K562 (cell line): ENCODE measurements at regions not wholly inside any gene's neighbourhood (a gene's known extent, or its start where the extent isn't known, plus 50 kb on each side); places are given as distances from the start of the nearest gene placed in this dataset.

Source experiments
- HNRNPUL1 ChIP-seq: fragments of 200-400 bp; formaldehyde crosslinking; IDR thresholded peaks from 2 replicates; pipeline ENCODE4 v1.6.1; 2017; ENCODE audit warnings: low read length
- TEAD1 ChIP-seq, 2 experiments: fragments of 450-650 bp in 1 of 2; sonication (generic) in 1 of 2; formaldehyde crosslinking; IDR thresholded peaks; 2 replicates each; pipeline versions ENCODE4 v1.4.0 to v1.8.0; 2020 to 2022; ENCODE audit warnings: mild to moderate bottlenecking in 2 of 2, missing genetic modification reagents in 1 of 2
- ZC3H4 ChIP-seq: sonication (generic); formaldehyde crosslinking; IDR thresholded peaks from 2 replicates; pipeline ENCODE4 v1.9.0; 2021; ENCODE audit warnings: missing genetic modification reagents, borderline replicate concordance
- ZNF77 ChIP-seq: fragments of 250-450 bp; sonication (Bioruptor Pico); IDR thresholded peaks from 2 replicates; pipeline ENCODE4 v1.5.0; 2020
- TF ChIP-seq, protein P1 (sequence below): fragments of 250-450 bp; sonication (Bioruptor Pico); IDR thresholded peaks from 2 replicates; pipeline ENCODE4 v1.8.0; 2021; ENCODE audit warnings: moderate library complexity, mild to moderate bottlenecking, inconsistent platforms
- TF ChIP-seq, protein P2 (sequence below), 2 experiments: fragments of 450-650 bp; IDR thresholded peaks; 2 replicates each; pipeline ENCODE4 v1.6.1; 2018; ENCODE audit warnings: mild to moderate bottlenecking in 2 of 2, low read depth in 1 of 2; ENCODE audit not compliant: partially characterized antibody in 2 of 2
- TF ChIP-seq, protein P3 (sequence below): fragments of 450-650 bp; formaldehyde crosslinking; IDR thresholded peaks from 2 replicates; pipeline ENCODE4 v1.4.0; 2020; ENCODE audit warnings: mild to moderate bottlenecking, moderate library complexity

DNA sequence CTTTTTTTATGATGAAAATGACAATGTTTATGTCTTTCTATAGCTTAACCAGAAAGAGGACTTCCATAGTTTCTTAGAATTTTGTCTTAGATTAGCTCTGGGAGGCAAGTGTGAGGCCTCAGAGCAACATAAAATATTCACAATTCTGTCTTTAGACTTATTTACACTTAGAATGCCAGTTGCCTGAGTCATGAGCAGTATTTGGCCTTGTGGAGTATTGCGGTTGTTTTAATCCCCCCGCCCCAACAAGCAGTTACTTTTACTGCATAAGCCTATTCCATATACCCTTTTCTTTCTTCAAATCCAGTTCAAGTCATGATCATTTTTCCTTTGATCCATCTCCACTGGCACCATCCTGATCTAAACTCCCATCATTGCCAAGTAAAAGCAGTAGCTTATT, 198.0 kb upstream of the EGFLAM start (continued):
- TF ChIP-seq, protein P1, sequence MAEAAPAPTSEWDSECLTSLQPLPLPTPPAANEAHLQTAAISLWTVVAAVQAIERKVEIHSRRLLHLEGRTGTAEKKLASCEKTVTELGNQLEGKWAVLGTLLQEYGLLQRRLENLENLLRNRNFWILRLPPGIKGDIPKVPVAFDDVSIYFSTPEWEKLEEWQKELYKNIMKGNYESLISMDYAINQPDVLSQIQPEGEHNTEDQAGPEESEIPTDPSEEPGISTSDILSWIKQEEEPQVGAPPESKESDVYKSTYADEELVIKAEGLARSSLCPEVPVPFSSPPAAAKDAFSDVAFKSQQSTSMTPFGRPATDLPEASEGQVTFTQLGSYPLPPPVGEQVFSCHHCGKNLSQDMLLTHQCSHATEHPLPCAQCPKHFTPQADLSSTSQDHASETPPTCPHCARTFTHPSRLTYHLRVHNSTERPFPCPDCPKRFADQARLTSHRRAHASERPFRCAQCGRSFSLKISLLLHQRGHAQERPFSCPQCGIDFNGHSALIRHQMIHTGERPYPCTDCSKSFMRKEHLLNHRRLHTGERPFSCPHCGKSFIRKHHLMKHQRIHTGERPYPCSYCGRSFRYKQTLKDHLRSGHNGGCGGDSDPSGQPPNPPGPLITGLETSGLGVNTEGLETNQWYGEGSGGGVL: no peak
- TF ChIP-seq ZNF77 (CRISPR knock-in tag) (no peak), HNRNPUL1 (no peak), ZC3H4 (CRISPR knock-in tag) (no peak), TEAD1 (CRISPR knock-in tag; IDR thresholded peaks at IDR 0.05) (no peak)
- TF ChIP-seq, protein P2, sequence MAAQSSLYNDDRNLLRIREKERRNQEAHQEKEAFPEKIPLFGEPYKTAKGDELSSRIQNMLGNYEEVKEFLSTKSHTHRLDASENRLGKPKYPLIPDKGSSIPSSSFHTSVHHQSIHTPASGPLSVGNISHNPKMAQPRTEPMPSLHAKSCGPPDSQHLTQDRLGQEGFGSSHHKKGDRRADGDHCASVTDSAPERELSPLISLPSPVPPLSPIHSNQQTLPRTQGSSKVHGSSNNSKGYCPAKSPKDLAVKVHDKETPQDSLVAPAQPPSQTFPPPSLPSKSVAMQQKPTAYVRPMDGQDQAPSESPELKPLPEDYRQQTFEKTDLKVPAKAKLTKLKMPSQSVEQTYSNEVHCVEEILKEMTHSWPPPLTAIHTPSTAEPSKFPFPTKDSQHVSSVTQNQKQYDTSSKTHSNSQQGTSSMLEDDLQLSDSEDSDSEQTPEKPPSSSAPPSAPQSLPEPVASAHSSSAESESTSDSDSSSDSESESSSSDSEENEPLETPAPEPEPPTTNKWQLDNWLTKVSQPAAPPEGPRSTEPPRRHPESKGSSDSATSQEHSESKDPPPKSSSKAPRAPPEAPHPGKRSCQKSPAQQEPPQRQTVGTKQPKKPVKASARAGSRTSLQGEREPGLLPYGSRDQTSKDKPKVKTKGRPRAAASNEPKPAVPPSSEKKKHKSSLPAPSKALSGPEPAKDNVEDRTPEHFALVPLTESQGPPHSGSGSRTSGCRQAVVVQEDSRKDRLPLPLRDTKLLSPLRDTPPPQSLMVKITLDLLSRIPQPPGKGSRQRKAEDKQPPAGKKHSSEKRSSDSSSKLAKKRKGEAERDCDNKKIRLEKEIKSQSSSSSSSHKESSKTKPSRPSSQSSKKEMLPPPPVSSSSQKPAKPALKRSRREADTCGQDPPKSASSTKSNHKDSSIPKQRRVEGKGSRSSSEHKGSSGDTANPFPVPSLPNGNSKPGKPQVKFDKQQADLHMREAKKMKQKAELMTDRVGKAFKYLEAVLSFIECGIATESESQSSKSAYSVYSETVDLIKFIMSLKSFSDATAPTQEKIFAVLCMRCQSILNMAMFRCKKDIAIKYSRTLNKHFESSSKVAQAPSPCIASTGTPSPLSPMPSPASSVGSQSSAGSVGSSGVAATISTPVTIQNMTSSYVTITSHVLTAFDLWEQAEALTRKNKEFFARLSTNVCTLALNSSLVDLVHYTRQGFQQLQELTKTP (IDR thresholded peaks at IDR 0.05; ENCODE audit: low read depth in 1 of 2, partially characterized antibody in 2 of 2): no peak
- TF ChIP-seq, protein P3, sequence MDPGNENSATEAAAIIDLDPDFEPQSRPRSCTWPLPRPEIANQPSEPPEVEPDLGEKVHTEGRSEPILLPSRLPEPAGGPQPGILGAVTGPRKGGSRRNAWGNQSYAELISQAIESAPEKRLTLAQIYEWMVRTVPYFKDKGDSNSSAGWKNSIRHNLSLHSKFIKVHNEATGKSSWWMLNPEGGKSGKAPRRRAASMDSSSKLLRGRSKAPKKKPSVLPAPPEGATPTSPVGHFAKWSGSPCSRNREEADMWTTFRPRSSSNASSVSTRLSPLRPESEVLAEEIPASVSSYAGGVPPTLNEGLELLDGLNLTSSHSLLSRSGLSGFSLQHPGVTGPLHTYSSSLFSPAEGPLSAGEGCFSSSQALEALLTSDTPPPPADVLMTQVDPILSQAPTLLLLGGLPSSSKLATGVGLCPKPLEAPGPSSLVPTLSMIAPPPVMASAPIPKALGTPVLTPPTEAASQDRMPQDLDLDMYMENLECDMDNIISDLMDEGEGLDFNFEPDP: no peak
